Midbrain (tissue), 1 donor: ENCODE measurements at regions not wholly inside any gene's neighbourhood (a gene's known extent, or its start where the extent isn't known, plus 50 kb on each side); places are given as distances from the start of the nearest gene placed in this dataset.

Experiments used
- DNase-seq: peaks from one replicate; lab custom pipeline; 2025; lab: John Stamatoyannopoulos, UW

GRCh38 chr2:234764372-234764771 lies 187.4 kb upstream of the SH3BP4 start:
- DNase-seq = no peak

GRCh38 chr2:234763002-234763873 lies 188.6 kb upstream of the SH3BP4 start:
- no peak for DNase-seq

- DNase-seq = no peak
Measured at GRCh38 chr2:234761910-234762309, 189.9 kb upstream of the SH3BP4 start.

GRCh38 chr2:234754126-234754525 lies 197.7 kb upstream of the SH3BP4 start:
- no peak for DNase-seq

- DNase-seq = no peak
Measured at GRCh38 chr2:234753701-234754100, 198.1 kb upstream of the SH3BP4 start.

GRCh38 chr2:234752966-234753365 lies 198.9 kb upstream of the SH3BP4 start:
- DNase-seq = no peak

- DNase-seq = no peak
Measured at GRCh38 chr2:234751275-234751973, 200.4 kb upstream of the SH3BP4 start.

GRCh38 chr2:234747833-234748559 lies 203.8 kb upstream of the SH3BP4 start:
- no peak for DNase-seq

GRCh38 chr2:234747032-234747431 lies 204.8 kb upstream of the SH3BP4 start:
- no peak for DNase-seq

- no peak for DNase-seq
Measured at GRCh38 chr2:234745347-234745746, 206.5 kb upstream of the SH3BP4 start.

- no peak for DNase-seq
Measured at GRCh38 chr2:234741976-234742375, 209.8 kb upstream of the SH3BP4 start.

- no peak for DNase-seq
Measured at GRCh38 chr2:234739061-234739460, 212.8 kb upstream of the SH3BP4 start.

GRCh38 chr2:234735829-234736228 lies 216.0 kb upstream of the SH3BP4 start:
- DNase-seq = no peak

- no peak for DNase-seq
Measured at GRCh38 chr2:234733795-234734600, 217.8 kb upstream of the SH3BP4 start.

GRCh38 chr2:234733093-234733489 lies 218.7 kb upstream of the SH3BP4 start:
- no peak for DNase-seq

GRCh38 chr2:234732404-234733092 lies 219.3 kb upstream of the SH3BP4 start:
- no peak for DNase-seq

- DNase-seq = no peak
Measured at GRCh38 chr2:234731236-234731635, 220.6 kb upstream of the SH3BP4 start.

- no peak for DNase-seq
Measured at GRCh38 chr2:234730066-234730640, 221.7 kb upstream of the SH3BP4 start.

- DNase-seq = no peak
Measured at GRCh38 chr2:234725528-234726264, 226.1 kb upstream of the SH3BP4 start.

- no peak for DNase-seq
Measured at GRCh38 chr2:234724850-234725249, 227.0 kb upstream of the SH3BP4 start.
